HS-5 (cell line): ENCODE measurements at regions not wholly inside any gene's neighbourhood (a gene's known extent, or its start where the extent isn't known, plus 50 kb on each side); places are given as distances from the start of the nearest gene placed in this dataset.
"Not testable (repeated sequence)": the region's sequence is repeated elsewhere in the genome, so short reads cannot be mapped to it uniquely, and the experiment has no call there.

Experiments used
- DNase-seq: peaks from one replicate; pipeline ENCODE4 v3.0.0-alpha.2; 2012; ENCODE audit warnings: low read depth

DNA sequence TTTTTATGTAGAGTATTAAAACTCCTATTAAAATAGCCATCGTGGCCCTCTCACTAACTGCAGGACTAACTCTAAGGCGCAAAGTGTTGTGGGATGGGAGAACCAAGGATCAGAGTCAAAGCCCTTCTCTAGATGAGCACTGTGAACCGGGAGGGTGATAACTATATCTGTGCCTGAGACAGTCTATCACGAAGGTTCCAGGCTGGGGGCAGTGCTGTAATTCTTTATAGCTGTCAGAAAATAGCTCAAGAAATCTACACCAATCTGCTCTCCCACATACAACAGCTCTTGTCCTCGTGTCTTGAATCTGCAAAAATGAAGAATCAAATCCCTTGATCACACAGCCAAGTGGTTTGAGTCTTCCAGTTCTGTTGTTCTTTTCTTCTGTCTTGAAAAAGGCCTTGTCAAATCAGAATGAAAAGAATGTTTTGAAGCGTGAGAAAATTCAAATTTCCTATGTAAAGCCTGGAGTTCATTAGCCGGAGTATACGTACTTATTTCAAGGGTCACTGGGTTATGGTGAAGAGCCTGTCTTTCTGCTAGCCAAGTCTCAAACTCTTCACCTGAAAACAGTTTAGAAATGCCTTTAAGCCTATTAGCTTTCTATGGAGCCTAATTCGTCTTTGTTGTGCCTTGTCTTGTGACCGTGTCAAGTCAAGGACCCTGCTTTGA lies 185.3 kb upstream of the NECTIN3 start:
- no peak for DNase-seq

DNA sequence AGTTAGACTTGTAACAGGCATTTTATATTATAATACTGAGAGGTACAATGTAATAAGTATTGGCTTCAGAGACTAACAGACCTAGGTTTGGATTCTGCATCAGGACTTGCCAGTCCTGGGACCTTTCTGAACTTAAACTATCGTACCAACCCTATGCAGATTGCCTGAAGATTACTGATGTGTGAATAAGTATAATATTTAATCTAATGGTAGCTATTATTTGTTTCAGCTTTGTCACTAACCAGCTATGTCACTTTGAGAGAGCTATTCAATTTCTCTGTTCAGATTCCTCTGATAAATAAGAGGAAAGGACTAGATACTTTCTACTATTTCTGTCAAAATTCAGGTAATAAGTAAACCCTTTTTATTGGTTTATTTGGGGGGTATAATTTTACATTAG lies 184.4 kb upstream of the NECTIN3 start:
- no peak for DNase-seq

DNA sequence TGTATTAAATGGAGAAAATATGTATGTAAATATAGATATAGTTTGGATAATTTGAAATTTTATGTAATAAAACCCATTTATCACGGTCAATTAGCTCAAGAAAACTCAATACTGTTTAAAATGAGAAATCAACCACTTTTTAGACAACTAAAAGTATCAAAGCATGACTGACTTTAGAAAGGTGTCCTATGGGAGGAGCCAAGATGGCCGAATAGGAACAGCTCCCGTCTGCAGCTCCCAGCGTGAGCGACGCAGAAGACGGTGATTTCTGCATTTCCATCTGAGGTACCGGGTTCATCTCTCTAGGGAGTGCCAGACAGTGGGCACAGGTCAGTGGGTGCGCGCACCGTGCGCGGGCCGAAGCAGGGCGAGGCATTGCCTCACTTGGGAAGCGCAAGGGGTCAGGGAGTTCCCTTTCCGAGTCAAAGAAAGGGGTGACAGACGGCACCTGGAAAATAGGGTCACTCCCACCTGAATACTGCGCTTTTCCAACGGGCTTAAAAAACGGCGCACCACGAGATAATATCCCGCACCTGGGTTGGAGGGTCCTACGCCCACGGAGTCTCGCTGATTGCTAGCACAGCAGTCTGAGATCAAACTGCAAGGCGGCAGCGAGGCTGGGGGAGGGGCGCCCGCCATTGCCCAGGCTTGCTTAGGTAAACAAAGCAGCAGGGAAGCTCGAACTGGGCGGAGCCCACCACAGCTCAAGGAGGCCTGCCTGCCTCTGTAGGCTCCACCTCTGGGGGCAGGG lies 182.8 kb upstream of the NECTIN3 start:
- DNase-seq = not testable (repeated sequence)

DNA sequence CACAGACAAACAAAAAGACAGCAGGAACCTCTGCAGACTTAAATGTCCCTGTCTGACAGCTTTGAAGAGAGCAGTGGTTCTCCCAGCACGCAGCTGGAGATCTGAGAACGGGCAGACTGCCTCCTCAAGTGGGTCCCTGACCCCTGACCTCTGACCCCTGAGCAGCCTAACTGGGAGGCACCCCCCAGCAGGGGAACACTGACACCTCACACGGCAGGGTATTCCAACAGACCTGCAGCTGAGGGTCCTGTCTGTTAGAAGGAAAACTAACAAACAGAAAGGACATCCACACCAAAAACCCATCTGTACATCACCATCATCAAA lies 182.3 kb upstream of the NECTIN3 start:
- DNase-seq = not testable (repeated sequence)

DNA sequence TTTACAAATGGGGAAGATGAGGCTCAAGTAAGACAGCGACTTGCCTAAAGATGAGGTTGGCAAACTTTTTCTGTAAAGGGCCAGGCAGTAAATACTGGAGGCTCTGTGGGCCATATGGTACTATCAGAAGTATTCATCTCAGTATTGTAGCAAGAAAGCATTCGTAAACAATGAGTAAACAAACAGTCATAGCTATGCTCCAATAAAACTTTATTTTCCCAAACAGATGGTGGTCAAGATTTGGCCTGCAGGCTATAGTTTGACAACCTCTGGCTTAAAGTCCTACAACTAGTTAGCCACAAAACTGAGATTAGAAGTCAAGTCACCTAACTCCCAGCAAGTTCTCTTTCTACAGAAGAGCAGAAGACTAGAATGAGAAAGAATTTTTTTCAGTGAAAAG lies 177.0 kb upstream of the NECTIN3 start:
- no peak for DNase-seq

DNA sequence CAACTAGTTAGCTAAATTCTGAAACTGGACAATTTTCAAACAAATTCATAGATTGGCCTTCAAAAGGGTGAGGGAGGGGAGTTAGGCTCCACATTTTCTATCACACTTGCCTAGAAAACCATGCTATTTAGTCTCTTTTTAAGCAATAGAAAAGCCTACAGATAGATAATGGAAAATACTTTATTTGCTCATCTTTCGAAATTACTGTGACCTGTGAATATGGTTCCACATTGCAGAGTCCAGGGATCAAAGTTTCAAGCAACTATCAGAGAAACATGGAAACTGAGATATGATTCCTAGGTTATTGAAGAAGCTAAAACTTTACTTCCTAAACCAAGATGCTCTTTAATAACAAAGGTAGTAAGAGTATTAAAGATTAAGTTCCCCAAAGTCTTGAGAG lies 176.6 kb upstream of the NECTIN3 start:
- DNase-seq = no peak

DNA sequence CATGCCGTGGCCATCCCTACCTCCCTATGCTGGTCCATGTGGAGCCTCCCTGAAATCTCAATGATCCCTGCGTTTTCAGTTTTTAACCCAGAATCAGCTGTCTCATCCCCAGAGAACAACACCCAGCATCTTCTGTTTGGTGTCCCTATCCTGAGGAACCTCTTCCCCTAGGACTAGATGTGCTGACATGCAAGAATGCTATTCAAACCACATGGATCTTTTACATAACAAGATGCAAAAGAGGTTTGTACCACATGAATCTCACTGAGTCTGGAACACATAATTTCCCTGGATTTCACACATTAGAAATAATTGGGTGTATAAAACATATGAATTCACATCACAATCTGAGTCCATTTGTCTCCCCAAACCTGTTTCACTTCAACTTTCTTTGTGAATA lies 174.6 kb upstream of the NECTIN3 start:
- DNase-seq = no peak

DNA sequence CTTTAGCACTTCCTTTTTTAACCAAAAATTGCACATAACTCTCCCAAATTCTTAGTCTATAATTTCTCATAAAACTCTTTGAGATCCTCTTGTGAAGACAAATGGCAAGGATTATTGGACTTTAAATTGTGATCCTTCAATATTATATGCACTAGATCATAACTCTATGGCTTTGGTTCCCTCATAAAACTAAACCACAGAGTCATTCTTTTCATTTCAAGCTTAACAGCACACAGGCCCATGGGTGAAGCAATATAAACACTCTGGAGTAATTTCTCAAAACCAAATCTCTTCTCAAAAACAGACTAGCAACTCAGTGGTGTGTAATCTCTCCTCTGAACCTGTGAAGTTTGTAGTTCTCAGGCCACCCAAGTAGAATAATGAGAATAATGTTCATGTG lies 171.0 kb upstream of the NECTIN3 start:
- DNase-seq = peak; percentile 3

DNA sequence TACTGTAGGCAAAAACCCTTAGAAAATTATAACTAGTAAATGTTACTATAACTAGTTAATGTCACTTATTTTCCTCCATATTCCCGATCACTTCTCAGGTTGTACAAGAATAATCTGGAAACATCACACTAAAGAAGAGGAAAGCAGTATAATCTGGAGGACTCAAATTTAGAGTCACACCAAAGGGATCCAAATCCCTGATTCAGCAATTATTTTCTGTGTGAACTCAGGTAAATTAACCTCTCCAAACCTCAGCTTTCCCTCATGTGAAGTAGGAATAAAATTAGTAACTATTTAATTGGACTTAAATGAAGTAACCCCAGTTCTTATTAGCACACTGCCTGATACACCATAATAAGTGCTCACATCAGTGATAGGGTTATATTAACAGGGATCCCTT lies 170.1 kb upstream of the NECTIN3 start:
- no peak for DNase-seq

DNA sequence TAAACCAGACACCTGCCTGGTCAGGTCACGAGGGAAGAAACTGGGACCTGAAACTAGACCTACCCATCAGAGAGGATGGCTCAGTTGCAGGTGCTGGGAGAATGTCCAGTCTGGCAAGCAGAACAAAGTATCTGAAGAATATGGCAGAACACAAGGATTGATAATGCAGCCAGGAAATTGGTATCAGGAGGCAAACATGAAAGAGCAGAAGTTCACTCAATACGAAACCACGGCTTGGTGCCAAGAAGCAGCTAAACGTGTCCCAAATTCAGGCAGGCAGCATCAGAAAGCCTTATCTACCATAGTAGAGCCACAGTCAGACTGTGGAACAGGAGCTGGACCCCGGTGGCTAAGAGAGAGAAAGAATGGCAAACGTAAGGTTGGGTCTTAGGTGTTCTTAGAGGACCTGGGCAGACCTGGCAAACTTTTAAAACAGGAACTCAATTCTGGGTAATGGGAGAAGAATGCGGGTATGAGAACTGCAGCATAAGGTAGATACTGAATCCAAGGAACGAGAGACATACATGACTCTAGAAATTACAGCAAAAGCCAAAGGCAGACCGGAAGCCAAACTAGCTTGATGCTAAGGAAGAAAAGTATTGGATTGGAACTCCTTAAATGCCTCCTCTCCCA lies 169.0 kb upstream of the NECTIN3 start:
- no peak for DNase-seq

DNA sequence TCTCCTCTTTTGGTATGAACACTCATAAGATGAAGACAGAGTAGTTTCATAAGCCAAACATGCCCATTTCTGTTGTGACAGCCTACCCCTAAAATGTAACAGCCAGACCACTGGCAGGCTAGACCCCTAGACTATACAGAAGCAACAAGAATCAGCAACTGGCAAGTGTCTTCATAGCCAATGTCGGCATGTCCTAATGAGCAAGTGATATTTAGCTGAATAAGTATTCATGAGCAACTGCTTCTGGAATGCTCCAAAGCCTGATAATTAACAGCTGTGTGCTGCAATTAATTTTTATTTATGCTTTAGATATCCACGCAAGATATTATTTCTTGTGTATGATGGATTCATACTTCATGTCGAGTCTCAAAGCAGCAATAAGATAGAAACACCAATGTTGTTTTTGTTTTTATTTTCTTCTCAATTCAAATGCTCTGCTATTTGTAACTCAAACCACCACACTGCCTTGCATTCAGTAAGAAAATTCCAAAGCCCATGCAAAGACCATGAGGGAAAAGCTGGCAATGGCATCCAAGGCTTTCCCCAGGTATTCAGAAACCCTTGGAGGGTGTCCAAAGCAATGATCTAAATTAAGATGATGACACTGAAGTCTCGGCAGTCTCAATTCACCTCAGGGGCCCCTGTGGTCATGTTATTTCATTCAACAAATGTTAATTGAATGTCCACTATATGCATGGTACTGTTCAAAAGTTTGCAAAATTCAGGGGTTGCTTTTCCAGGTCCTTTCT lies 167.7 kb upstream of the NECTIN3 start:
- no peak for DNase-seq

DNA sequence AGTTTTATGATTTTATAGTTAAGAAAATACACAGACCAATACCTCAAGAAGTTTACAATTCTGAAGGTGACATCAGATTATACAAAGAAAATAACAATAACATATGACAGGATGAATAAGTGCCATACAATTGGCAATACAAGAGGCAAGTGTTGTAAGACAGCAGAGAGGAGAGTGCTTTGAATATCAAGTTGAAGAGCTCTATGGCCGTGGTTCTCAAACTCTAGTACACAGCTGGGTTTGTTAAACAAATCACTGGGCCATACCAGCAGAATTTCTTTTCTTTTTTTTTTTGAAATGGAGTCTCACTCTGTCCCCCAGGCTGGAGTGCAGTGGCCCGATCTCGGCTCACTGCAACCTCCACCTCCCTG lies 167.1 kb upstream of the NECTIN3 start:
- no peak for DNase-seq

DNA sequence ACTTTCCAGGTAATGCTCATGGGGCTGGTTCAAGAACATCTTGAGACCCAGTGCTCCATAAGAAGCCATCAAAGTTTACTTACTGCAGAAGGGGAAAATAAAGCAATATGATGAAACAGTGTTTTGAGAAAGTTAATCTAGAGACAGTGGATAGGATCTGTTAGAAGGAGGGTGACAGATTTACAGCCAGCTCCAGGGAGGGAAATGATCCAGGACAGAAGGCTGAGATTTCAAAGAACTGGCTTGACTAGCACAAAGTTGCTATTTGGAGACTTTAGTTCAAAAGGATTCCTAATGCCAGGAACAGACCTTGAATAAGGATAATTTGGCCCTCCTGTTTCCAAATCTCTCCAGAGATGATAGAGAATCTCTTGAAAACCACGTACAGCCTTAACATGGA lies 166.5 kb upstream of the NECTIN3 start:
- DNase-seq = no peak

DNA sequence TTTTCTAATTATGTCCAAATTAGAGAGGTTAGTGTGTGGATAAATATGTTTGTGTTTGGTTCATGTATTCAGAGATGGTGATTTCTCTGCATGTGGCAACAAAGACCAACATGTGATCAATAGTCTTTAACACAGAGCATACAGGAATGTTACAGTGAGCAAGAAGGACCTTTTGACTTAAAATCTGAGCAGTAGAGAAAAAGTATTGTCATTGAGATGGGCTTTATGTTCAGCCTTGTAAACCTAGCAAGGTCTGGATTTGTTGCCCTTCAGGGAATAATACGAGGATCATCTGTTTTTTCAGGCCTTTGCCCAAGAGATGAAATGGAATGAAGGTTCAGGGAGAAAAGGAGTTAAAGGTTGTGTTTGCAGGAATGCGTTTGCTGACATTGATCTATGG lies 161.8 kb upstream of the NECTIN3 start:
- no peak for DNase-seq

DNA sequence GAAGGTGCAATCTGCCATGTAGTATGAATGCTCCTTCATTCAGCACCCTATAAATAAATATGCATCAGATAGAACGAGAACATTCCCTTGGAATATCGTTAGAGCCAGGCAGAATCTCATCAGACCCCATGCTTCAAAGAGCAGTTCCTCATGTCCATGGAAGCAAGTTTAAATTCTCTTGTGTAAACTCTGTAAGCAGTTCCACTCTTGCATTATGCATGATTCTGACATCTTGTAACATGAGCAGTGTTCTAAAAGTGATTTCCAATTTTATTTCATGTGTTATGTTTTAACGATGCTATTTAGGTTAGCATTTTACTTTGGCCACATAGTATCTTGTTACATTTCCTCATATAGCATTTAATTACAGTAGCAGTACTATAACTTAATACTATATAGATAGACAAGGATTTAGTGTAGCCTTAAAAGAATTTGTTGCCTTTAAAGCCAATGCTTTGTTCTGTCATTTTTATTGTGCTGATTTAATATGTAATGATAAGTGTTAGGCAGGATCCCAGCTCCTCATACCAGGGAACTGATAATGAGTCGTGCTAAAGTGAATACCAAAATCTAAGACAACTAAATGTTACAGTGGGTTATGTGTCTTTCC lies 161.2 kb upstream of the NECTIN3 start:
- no peak for DNase-seq

DNA sequence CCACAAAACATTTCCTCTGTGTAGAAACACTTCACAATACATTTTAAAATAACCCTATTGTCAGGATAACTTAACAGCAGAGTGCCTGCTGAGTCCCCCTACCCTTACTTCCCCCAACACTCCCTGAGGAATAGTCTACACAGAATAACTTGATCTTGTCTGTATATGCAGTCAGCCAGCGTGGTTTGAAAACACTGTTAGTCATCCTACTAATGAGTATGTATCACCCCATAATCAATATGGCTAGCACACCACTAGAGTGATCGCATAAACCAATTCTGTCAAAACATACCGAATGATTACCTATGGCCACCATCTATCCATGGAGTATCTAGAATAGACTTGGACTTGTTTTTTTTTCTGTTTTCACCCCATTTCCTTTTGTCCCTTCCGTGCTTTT lies 152.7 kb upstream of the NECTIN3 start:
- DNase-seq = no peak

DNA sequence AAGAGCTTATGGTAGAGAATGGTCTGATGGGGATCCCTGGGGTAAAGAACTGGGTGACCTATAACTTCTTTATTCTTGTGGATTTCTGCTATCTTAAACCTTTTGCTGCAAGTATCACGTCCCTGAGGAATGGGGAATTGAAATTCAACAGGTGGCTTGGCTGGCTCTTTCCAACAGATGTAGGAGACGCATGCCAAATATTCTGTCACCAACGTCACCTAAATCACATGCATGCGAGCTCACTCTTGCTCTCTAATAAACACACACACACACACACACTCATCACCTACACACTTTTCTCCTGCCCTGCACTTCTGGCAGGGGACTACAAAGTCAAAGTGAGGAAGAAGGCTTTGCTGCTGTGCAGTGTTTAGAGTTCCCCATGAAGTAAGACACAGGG lies 145.8 kb upstream of the NECTIN3 start:
- DNase-seq = no peak

DNA sequence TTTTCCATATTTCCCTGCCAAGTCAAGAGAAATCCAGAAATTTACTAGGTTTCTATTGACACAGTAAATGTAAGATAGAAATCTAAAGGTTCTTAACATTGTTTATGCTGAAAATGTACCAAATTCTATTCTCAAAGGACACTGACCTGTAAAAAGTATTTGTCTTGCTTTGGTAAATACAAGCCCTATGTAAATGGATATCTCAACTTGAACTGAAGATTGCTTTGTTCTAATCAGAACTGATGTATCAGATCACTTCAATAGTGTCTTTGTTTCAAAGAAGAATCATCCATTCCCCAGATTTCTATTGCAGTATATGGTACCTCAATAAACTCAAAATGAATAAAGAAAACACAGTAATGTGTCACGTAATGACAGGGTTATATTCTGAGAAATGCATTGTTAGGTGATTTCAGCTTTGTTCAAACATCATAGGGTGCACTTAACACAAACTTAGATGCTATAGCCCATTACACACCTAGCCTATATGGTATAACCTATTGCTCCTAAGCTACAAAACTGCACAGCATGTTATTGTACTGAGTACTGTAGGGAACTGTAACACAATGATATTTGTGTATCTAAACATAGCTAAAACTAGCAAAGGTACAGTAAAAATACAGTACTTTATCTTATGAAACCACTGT lies 143.5 kb upstream of the NECTIN3 start:
- DNase-seq = no peak

DNA sequence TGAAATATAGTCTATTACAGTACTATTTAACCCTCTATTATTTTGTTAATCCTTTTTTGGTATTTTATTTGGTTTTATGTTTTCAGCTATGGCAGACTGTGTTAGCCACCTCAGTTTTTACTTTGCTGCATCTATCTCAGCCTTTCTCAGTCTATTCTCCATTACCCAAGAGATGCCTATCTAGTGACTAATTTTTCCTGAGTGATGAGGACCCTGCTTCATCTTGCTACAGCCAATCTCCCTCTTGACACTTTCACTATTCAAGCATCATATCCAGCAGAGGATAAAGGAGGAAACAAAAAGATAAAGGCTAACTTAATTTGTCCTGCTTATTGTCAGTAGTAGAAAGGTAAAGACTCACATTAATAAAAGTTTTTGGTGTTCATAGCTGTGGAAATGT lies 141.8 kb upstream of the NECTIN3 start:
- no peak for DNase-seq

DNA sequence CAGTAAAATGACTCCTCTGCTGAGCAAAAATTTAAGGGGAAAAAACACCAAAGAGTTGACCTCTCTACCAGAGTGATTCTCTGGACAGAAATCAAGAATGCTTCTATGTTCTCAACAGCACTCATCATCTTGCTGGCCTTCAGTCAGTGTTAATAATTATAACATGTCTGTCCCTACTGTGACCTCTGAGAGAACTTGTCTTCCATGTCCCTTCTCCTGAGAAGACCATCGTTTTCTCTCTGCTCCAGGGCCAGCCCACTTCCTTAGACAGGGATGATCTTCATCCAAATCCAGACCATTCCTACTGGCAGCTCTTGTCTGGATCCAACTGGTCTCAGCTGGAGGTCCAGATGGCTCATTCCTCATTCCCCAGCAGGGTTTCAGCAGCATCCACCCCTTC lies 139.0 kb upstream of the NECTIN3 start:
- DNase-seq = no peak

DNA sequence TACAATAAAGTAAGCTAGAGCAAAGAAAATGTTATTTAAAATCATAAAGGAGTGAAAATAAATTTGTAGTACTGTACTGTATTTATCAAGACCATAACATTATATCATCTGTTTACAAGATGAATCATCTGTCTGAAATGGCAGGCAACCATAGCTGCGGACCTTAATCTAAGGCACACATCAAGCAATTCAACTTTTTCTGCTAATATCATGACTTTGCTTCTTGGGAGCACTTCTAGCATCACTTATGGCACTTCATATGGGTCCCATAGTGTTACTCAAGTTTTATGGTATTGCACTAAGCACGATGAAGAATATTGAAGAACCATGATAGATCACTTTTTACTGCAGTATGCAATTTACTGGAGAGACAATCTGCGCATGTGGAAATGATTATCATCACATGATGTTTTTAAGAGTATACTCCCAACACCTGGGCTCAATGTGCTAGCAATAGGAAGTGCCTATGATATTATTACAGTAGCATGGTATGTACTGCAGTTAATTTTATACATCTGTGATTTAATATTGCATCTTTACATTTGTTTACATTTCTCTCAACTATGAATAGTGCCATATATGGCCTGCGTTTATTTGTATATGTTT lies 137.7 kb upstream of the NECTIN3 start:
- peak; percentile 36 for DNase-seq

DNA sequence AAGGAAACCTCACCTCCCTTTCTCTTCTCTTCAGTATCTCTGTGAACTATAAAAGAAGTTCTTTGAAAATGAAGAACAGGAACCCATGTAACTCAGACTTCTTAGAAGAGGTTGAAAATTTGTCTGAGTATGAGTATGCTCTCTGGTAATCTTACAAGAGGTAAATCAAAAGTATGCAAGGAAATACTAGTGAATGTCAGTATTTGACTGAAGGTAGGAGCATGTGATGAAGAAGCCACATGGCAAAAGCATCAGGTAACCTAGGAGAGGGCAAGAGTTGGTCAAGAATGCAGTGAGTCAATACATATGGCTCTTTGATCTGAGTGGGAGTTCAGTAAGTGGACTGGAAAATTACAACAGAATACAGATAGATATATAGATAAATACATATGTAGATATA lies 133.0 kb upstream of the NECTIN3 start:
- DNase-seq = no peak
